Ovary (tissue), 3 donors: ENCODE measurements at regions not wholly inside any gene's neighbourhood (a gene's known extent, or its start where the extent isn't known, plus 50 kb on each side); places are given as distances from the start of the nearest gene placed in this dataset.

Source experiments
- POLR2A ChIP-seq: fragments of 450-650 bp; IDR thresholded peaks from one replicate; pipeline ENCODE4 v1.6.1; 2017; ENCODE audit warnings: antibody characterized with exemption, mild to moderate bottlenecking, moderate library complexity
- TF ChIP-seq, protein P1 (sequence below), 3 donors: fragments of 450-650 bp in 2 of 3; fragments of 200-600 bp in 1 of 3; IDR thresholded peaks; one replicate each; pipeline versions ENCODE4 v1.5.1 to v1.8.0; 2016 to 2022; ENCODE audit warnings: antibody characterized with exemption in 3 of 3, mild to moderate bottlenecking in 1 of 3
- donor health status: DM: no; HTN: no; CAD: no.

GRCh38 chr12:77124767-77125166 lies 59.4 kb upstream of the E2F7 start:
- TF ChIP-seq POLR2A: no peak
- TF ChIP-seq, protein P1, sequence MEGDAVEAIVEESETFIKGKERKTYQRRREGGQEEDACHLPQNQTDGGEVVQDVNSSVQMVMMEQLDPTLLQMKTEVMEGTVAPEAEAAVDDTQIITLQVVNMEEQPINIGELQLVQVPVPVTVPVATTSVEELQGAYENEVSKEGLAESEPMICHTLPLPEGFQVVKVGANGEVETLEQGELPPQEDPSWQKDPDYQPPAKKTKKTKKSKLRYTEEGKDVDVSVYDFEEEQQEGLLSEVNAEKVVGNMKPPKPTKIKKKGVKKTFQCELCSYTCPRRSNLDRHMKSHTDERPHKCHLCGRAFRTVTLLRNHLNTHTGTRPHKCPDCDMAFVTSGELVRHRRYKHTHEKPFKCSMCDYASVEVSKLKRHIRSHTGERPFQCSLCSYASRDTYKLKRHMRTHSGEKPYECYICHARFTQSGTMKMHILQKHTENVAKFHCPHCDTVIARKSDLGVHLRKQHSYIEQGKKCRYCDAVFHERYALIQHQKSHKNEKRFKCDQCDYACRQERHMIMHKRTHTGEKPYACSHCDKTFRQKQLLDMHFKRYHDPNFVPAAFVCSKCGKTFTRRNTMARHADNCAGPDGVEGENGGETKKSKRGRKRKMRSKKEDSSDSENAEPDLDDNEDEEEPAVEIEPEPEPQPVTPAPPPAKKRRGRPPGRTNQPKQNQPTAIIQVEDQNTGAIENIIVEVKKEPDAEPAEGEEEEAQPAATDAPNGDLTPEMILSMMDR (IDR thresholded peaks at IDR 0.05): no peak
